Stimulated activated CD8-positive, alpha-beta memory T cell treated with anti-CD3 and anti-CD28 coated beads, Interleukin-12 subunit alpha, Interleukin-12 subunit beta, amount 100 ng/mL, for 24 hours (primary cell): ENCODE measurements at regions not wholly inside any gene's neighbourhood (a gene's known extent, or its start where the extent isn't known, plus 50 kb on each side); places are given as distances from the start of the nearest gene placed in this dataset.
"Not testable (repeated sequence)": the region's sequence is repeated elsewhere in the genome, so short reads cannot be mapped to it uniquely, and the experiment has no call there.

Source experiments
- DNase-seq: peaks from one replicate; pipeline ENCODE4 v3.0.0-alpha.2; 2020; ENCODE audit errors: extremely low read depth

DNA sequence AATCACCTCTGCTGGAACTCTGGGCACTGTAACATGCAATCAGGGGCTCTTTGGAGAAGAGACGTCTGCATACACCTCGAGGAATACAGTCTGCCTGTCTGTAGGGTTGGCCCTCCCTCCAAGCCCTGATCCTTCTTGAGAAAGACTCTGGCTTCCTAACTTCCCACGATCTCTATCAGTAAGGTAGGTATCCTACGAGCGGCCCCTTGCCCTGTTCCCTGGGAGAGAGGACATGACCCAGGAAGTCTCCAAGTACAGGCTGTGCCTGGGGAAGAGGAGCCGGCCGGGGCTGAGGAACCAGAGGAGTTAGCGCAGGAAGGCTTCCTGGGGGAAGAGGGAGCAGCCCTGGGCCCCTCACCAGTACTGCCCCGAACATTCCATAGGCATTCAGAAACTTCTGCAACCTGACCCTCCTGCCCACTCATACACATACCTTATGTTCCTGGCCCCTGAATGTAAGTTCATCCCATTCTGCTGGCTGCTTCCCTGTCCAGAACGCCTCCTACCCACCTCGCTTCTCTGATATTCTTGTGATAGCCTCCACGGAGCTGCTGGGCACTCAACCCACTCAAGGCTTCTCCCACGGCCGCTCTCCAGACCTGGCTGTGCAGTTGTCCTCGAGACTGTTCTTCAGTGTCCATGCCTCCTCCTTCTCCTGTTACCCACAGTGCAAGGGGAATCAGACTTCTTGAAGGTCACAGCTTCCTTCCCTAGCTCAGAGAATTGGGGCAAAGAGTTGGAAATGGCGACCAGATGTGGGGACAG is 116.1 kb downstream of the CYP26B1 start:
- DNase-seq: no peak

DNA sequence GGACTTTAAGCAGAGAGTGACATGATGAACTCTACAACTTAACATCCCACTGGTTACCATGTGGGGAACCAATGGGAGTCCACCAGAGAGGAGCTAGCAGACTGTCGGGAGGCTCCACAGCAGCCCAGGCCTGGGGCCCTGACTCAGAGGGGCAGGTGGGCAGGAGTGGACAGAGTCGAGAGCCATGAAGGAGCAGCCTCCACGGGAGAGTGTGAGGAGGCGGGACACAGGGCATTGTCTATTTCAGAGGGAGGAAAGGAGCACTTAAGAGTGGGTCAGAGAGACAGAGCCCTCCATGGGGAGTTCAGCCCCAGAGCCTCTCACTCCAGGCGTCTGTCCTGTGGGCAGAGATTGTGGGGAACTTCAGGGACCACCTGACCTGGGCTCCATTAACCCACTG is 118.7 kb downstream of the CYP26B1 start:
- no peak for DNase-seq

DNA sequence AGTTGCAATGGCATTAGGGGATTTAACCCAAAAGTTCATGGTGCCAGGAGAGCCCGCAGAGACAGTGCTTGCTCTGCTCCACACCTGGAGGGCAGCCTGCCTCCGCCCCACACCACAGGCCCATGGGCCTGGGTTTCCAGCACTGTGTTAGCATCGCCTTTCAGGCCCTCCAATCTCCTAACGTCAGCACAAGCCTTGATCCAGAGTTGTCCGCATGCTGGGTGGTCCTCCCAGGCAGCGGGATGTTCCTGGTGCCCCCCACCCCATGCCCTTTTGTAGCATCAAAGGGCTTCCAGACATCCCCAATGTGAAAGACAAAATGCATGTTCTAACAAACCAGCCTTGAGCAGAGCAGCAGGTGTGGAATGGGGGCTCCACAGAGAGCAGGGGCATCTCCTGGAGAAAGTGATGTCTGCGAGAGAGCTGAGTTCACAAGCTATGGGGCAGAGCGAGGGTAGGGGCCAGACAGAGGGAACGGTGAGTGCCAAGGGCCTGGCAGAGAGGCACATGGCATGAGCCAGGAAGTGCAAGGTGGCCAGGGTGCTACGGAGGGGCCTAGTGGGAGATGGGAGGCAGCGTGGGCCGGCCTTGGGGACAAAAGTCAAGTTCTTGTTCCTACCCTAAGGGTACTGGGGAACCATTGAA is 119.2 kb downstream of the CYP26B1 start:
- DNase-seq: no peak

GRCh38 chr2:72027426-72028161 is 120.1 kb downstream of the CYP26B1 start:
- no peak for DNase-seq

GRCh38 chr2:72026819-72027425 is 120.7 kb downstream of the CYP26B1 start:
- DNase-seq: no peak

DNA sequence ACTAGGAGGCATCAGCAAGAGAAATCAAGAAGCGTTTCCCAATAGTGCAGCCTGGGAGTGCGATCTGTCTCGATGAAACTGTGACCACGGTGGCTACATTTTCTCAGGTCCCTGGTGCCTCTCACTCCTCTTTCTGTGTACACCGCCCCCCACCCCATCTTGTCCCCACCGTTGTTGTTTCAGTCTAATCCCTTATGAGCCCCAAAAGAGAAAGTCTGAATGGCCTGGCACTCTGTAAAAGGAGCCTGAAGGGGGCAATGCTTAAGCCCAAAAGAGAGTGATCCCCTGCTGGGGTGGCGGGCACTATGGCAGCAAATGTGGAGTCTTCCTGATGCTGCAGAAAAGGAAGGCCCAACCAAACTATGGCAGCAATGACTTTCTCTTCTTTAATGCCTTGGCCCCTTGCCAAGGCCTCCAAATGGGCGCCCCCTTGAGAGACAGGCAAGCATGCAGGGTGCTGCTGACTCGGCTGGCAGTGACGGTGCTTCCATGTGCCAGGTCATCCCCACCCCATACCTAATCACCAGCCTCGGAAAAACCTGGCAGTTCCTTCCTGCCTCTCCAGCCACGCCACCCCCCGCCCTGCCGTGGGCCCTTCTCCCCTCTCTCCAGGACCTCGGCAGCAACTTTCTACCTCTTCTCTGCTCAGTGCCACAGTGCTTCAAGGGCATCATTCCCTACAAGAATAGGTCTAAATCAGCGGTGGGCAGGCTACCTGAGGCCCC is 123.0 kb downstream of the CYP26B1 start:
- DNase-seq: no peak

GRCh38 chr2:72023678-72024390 is 123.8 kb downstream of the CYP26B1 start:
- no peak for DNase-seq

DNA sequence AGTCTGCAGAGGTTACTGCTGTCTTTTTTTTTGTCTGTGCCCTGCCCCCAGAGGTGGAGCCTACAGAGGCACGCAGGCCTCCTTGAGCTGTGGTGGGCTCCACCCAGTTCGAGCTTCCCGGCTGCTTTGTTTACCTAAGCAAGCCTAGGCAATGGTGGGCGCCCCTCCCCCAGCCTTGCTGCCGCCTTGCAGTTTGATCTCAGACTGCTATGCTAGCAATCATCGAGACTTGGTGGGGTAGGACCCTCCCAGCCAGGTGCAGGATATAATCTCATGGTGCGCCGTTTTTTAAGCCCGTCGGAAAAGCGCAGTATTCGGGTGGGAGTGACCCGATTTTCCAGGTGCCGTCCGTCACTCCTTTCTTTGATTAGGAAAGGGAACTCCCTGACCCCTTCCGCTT is 126.3 kb downstream of the CYP26B1 start:
- DNase-seq: not testable (repeated sequence)

DNA sequence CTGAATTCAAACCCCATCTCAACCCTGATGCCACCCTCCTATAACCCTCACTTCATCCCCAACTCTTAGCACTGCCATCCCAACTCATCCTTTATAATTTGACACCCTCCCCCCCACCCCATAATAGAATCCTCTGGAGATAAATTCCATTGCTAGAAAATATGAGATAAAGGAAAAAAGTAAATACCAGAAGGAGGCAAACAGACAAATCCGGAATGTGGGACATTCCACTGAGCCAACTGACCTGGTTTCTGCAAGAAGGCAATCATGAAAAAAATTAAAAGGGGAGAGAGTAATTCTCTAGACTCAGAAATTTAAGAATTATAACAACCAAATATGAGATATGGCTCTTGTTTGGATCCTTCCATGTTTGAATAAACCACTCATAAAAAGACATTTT is 132.4 kb downstream of the CYP26B1 start:
- no peak for DNase-seq

GRCh38 chr2:72014831-72015230 is 132.8 kb downstream of the CYP26B1 start:
- no peak for DNase-seq

DNA sequence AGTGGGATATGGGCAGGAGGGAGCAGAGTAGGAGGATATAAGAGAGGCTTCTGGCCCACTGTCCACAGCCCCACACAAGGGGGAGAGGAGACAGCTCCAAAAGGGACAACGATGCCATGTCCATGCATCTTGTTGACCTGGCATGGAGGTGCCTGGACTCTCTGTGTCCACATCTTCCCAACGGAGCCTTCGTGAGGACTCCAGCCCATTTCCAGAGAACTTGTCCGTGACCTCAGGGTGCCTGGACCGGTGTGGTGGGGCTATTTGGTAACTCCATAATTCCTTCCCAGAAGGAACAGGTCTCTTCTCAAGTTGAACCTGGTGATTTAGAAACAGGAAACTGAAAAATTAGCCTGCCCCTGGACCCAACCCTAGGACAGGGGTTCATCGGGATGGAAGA is 133.9 kb downstream of the CYP26B1 start:
- DNase-seq: no peak

GRCh38 chr2:72012886-72013574 is 134.6 kb downstream of the CYP26B1 start:
- DNase-seq: no peak

- no peak for DNase-seq
These were observed 135.9 kb downstream of the CYP26B1 start for GRCh38 chr2:72011791-72012190.

DNA sequence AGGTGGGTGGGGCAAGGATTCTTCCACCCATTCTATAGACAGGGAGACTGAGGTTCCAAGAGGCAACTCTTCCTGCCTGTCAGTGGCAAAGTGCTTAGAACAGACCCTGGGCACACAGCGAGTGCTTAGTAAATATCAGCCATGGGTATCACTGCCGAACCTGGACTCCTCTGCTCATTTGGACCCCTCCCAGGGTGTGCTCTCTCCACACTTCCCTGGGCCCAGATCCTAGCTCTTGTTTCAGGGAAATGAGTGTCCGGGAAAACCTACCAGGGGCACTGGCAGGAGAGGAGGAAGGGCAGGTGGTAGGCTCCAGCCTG is 136.3 kb downstream of the CYP26B1 start:
- DNase-seq: no peak

- no peak for DNase-seq
These were observed 136.9 kb downstream of the CYP26B1 start for GRCh38 chr2:72010647-72011369.

DNA sequence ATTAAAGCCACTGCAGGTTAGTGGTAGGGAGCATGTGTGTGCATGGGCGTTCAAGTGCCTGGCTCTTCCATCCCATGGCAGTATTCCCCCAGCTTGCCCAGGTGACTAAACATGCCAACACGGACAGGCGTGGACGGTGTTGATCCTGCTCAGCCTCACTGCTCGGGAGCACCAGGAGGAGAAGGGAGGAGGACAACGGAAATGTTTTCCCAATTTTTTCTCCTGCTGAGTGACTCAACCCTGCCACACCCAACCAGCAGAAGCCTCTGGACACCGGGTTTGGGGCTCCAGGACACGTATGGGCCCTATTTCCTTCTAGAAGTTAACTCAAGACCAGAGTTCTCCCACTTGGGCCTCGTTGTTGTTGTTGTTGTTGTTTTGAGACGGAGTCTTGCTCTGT is 139.1 kb downstream of the CYP26B1 start:
- DNase-seq: no peak

GRCh38 chr2:72007402-72007801 is 140.3 kb downstream of the CYP26B1 start:
- DNase-seq: no peak

- DNase-seq: no peak
These were observed 141.4 kb downstream of the CYP26B1 start for GRCh38 chr2:72006188-72006736.

GRCh38 chr2:72004976-72005375 is 142.7 kb downstream of the CYP26B1 start:
- DNase-seq: no peak
